ENCODE measurements at regions not wholly inside any gene's neighbourhood (a gene's known extent, or its start where the extent isn't known, plus 50 kb on each side); places are given as distances from the start of the nearest gene placed in this dataset.

GRCh38 chr3:154062513-154062912 is 58.7 kb upstream of the ARHGEF26 start:
- TF ChIP-seq CTCF (IDR thresholded peaks at IDR 0.05) (no peak), PRDM15 (CRISPR knock-in tag; IDR thresholded peaks at IDR 0.05) (no peak), ZNF263 (CRISPR knock-in tag; IDR thresholded peaks at IDR 0.05; ENCODE audit: low read depth) (no peak), AFF4 (CRISPR knock-in tag; IDR thresholded peaks at IDR 0.05; ENCODE audit: borderline replicate concordance) (no peak), SP1 (CRISPR knock-in tag; conservative IDR thresholded peaks at IDR 0.05) (no peak), ETV6 (CRISPR knock-in tag; IDR thresholded peaks at IDR 0.05) (no peak), CREB1 (CRISPR knock-in tag; IDR thresholded peaks at IDR 0.05) (no peak), TEAD4 (CRISPR knock-in tag; IDR thresholded peaks at IDR 0.05) (no peak), ZNF423 (CRISPR knock-in tag; IDR thresholded peaks at IDR 0.05) (no peak), MAX (CRISPR knock-in tag; IDR thresholded peaks at IDR 0.05) (no peak)
- TF ChIP-seq, protein P1, sequence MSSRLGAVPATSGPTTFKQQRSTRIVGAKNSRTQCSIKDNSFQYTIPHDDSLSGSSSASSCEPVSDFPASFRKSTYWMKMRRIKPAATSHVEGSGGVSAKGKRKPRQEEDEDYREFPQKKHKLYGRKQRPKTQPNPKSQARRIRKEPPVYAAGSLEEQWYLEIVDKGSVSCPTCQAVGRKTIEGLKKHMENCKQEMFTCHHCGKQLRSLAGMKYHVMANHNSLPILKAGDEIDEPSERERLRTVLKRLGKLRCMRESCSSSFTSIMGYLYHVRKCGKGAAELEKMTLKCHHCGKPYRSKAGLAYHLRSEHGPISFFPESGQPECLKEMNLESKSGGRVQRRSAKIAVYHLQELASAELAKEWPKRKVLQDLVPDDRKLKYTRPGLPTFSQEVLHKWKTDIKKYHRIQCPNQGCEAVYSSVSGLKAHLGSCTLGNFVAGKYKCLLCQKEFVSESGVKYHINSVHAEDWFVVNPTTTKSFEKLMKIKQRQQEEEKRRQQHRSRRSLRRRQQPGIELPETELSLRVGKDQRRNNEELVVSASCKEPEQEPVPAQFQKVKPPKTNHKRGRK (CRISPR knock-in tag; IDR thresholded peaks at IDR 0.05; ENCODE audit: borderline replicate concordance) = no peak
- TF ChIP-seq, protein P2, sequence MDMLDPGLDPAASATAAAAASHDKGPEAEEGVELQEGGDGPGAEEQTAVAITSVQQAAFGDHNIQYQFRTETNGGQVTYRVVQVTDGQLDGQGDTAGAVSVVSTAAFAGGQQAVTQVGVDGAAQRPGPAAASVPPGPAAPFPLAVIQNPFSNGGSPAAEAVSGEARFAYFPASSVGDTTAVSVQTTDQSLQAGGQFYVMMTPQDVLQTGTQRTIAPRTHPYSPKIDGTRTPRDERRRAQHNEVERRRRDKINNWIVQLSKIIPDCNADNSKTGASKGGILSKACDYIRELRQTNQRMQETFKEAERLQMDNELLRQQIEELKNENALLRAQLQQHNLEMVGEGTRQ (CRISPR knock-in tag; IDR thresholded peaks at IDR 0.05) = no peak

Data from WTC11 (cell line).